Prostate gland (tissue), 2 donors: ENCODE measurements at regions not wholly inside any gene's neighbourhood (a gene's known extent, or its start where the extent isn't known, plus 50 kb on each side); places are given as distances from the start of the nearest gene placed in this dataset.

Source experiments
- DNase-seq: peaks from one replicate; pipeline ENCODE4 v3.0.0-alpha.2; 2019; ENCODE audit warnings: low spot score
- H3K27ac ChIP-seq, 2 donors: fragments of 200-600 bp; sonication (generic); 2 replicates each; pipeline ENCODE4 v1.5.1; 2017 to 2019
- H3K27me3 ChIP-seq: fragments of 200-600 bp; sonication (generic); replicated peaks from 2 replicates; pipeline ENCODE4 v1.5.1; 2019; ENCODE audit not compliant: insufficient read depth
- H3K36me3 ChIP-seq, 2 donors: fragments of 200-600 bp; sonication (generic); 1 replicate in 1 of 2; 2 replicates in 1 of 2; pipeline versions ENCODE4 v1.5.1 to v1.8.1; 2017 to 2019
- H3K4me1 ChIP-seq: fragments of 200-600 bp; sonication (generic); replicated peaks from 2 replicates; pipeline ENCODE4 v1.5.1; 2019
- H3K4me3 ChIP-seq, 2 donors: fragments of 200-600 bp; sonication (generic); 2 replicates each; pipeline ENCODE4 v1.5.1; 2017 to 2019
- H3K9me3 ChIP-seq: fragments of 200-600 bp; sonication (generic); 2 replicates; pipeline ENCODE4 v1.5.1; 2017
- CTCF ChIP-seq, 4 experiments: fragments of 200-600 bp in 2 of 4; fragments of 450-650 bp in 2 of 4; sonication (generic) in 2 of 4; IDR thresholded peaks; 1 replicate in 3 of 4; 2 replicates in 1 of 4; pipeline ENCODE4 v1.5.1; 2016 to 2019; ENCODE audit warnings: antibody characterized with exemption in 4 of 4, mild to moderate bottlenecking in 2 of 4, moderate library complexity in 2 of 4
- POLR2A ChIP-seq: fragments of 450-650 bp; IDR thresholded peaks from one replicate; pipeline ENCODE4 v1.6.1; 2016; ENCODE audit warnings: antibody characterized with exemption, mild to moderate bottlenecking
- POLR2AphosphoS5 ChIP-seq: sonication (generic); formaldehyde crosslinking; IDR thresholded peaks from one replicate; pipeline ENCODE4 v1.6.1; 2017; ENCODE audit warnings: antibody characterized with exemption
- WGBS: methylation state at CpG from one replicate; pipeline ENCODE4 v1.1.5; 2018; 5-methylcytosine and 5-hydroxymethylcytosine counted together
- intact Hi-C: fragments of 100-400 bp; cut with DNase I; formaldehyde crosslinking; loops from one replicate; pipeline ENCODE4 v1.14.2; 2022

- no peak for TF ChIP-seq CTCF (IDR thresholded peaks at IDR 0.05)
- no peak for DNase-seq
- intact Hi-C loops, result no loop called here
- H3K4me1 ChIP-seq, result no peaks in the 10 kb centered on the region
- no peaks in the 10 kb centered on the region for H3K27me3 ChIP-seq
- WGBS, result 88% methylated on average over 2 of the region's 2 CpGs
- H3K36me3 ChIP-seq, result no peaks in the 10 kb centered on the region
- no peaks in the 10 kb centered on the region for H3K9me3 ChIP-seq
- no peak overlapping the region for H3K4me3 ChIP-seq
- no peak overlapping the region for H3K27ac ChIP-seq
Measured at GRCh38 chr7:20012100-20012499, 205.1 kb downstream of the MACC1 start.

GRCh38 chr7:20010877-20011276, 206.3 kb downstream of the MACC1 start:
- Histone ChIP-seq H3K27ac (no peak overlapping the region), H3K36me3 (no peaks in the 10 kb centered on the region), H3K4me1 (no peaks in the 10 kb centered on the region), H3K27me3 (no peaks in the 10 kb centered on the region), H3K9me3 (no peaks in the 10 kb centered on the region), H3K4me3 (no peak overlapping the region)
- TF ChIP-seq CTCF (IDR thresholded peaks at IDR 0.05) (no peak), POLR2AphosphoS5 (no peak), POLR2A (no peak)
- DNase-seq, result no peak
- WGBS, result 96% methylated on average over 1 of the region's 1 CpG
- intact Hi-C loops, result no loop called here

- H3K36me3 ChIP-seq, result no peaks in the 10 kb centered on the region
- no peak overlapping the region for H3K4me3 ChIP-seq
- intact Hi-C loops, result no loop called here
- H3K9me3 ChIP-seq, result no peaks in the 10 kb centered on the region
- DNase-seq, result no peak
- no peak overlapping the region for H3K27ac ChIP-seq
- H3K27me3 ChIP-seq, result no peaks in the 10 kb centered on the region
- TF ChIP-seq POLR2A (no peak), POLR2AphosphoS5 (no peak), CTCF (IDR thresholded peaks at IDR 0.05) (no peak)
- H3K4me1 ChIP-seq, result no peaks in the 10 kb centered on the region
Measured at GRCh38 chr7:20007510-20007909, 209.7 kb downstream of the MACC1 start.

- no peak for TF ChIP-seq CTCF (IDR thresholded peaks at IDR 0.05)
- TF ChIP-seq POLR2AphosphoS5, result no peak
- 84% methylated on average over 3 of the region's 3 CpGs for WGBS
- no peaks in the 10 kb centered on the region for H3K4me1 ChIP-seq
- no peaks in the 10 kb centered on the region for H3K27me3 ChIP-seq
- no peak overlapping the region for H3K27ac ChIP-seq
- H3K9me3 ChIP-seq, result no peaks in the 10 kb centered on the region
- intact Hi-C loops, result no loop called here
- H3K36me3 ChIP-seq, result no peaks in the 10 kb centered on the region
- H3K4me3 ChIP-seq, result no peak overlapping the region
- no peak for DNase-seq
Measured at GRCh38 chr7:20005081-20005480, 212.1 kb downstream of the MACC1 start.

- DNase-seq, result no peak
- no peaks in the 10 kb centered on the region for H3K9me3 ChIP-seq
- 80% methylated on average over 1 of the region's 1 CpG for WGBS
- no peaks in the 10 kb centered on the region for H3K4me1 ChIP-seq
- no peak for TF ChIP-seq POLR2A
- TF ChIP-seq CTCF (IDR thresholded peaks at IDR 0.05), result no peak
- TF ChIP-seq POLR2AphosphoS5, result no peak
- H3K4me3 ChIP-seq, result no peak overlapping the region
- H3K36me3 ChIP-seq, result no peaks in the 10 kb centered on the region
- intact Hi-C loops, result no loop called here
- H3K27ac ChIP-seq, result no peak overlapping the region
- H3K27me3 ChIP-seq, result no peaks in the 10 kb centered on the region
Measured at GRCh38 chr7:19999681-20000080, 217.5 kb downstream of the MACC1 start.
